Retinal pigment epithelial cell (primary cell): ENCODE measurements at regions not wholly inside any gene's neighbourhood (a gene's known extent, or its start where the extent isn't known, plus 50 kb on each side); places are given as distances from the start of the nearest gene placed in this dataset.

ENCODE experiments used
- DNase-seq: peaks from one replicate; pipeline ENCODE4 v3.0.0-alpha.2; 2010; ENCODE audit warnings: low read depth
- H3K4me3 ChIP-seq: 2 replicates; pipeline ENCODE4 v1.5.1; 2011; ENCODE audit warnings: mild to moderate bottlenecking, low read length, control low read depth, moderate library complexity
- CTCF ChIP-seq: conservative IDR thresholded peaks from 2 replicates; pipeline ENCODE4 v1.5.1; 2011; ENCODE audit warnings: low read depth, low read length, control low read depth, inconsistent platforms

GRCh38 chr13:97100821-97101220 is 106.5 kb upstream of the OXGR1 start:
- no peak overlapping the region for H3K4me3 ChIP-seq
- no peak for TF ChIP-seq CTCF
- DNase-seq = no peak

- H3K4me3 ChIP-seq = no peak overlapping the region
- no peak for TF ChIP-seq CTCF
- no peak for DNase-seq
Measured at GRCh38 chr13:97101912-97102708, 107.8 kb upstream of the OXGR1 start.

GRCh38 chr13:97106323-97106722 is 112.0 kb upstream of the OXGR1 start:
- DNase-seq = no peak
- TF ChIP-seq CTCF = no peak
- no peak overlapping the region for H3K4me3 ChIP-seq

- no peak for TF ChIP-seq CTCF
- DNase-seq = no peak
- H3K4me3 ChIP-seq = no peak overlapping the region
Measured at GRCh38 chr13:97107815-97108529, 113.7 kb upstream of the OXGR1 start.

GRCh38 chr13:97108530-97108900 is 113.6 kb upstream of the MBNL2 start:
- DNase-seq = no peak
- H3K4me3 ChIP-seq = no peak overlapping the region
- TF ChIP-seq CTCF = no peak

- no peak for TF ChIP-seq CTCF
- no peak overlapping the region for H3K4me3 ChIP-seq
- no peak for DNase-seq
Measured at GRCh38 chr13:97109256-97109655, 112.9 kb upstream of the MBNL2 start.
